Muscle of leg (tissue), 3 donors: ENCODE measurements at regions not wholly inside any gene's neighbourhood (a gene's known extent, or its start where the extent isn't known, plus 50 kb on each side); places are given as distances from the start of the nearest gene placed in this dataset.

Experiments used
- DNase-seq: peaks from one replicate; pipeline ENCODE4 v3.0.0; 2013
- H3K27ac ChIP-seq: one replicate; pipeline ENCODE4 v1.5.1; 2013; ENCODE audit warnings: mild to moderate bottlenecking, low read length, control low read depth
- H3K27me3 ChIP-seq: one replicate; pipeline ENCODE4 v1.6.1; 2013; ENCODE audit warnings: low read length; ENCODE audit not compliant: control insufficient read depth, insufficient read depth
- H3K36me3 ChIP-seq: one replicate; pipeline ENCODE4 v1.6.1; 2013; ENCODE audit warnings: low read length; ENCODE audit not compliant: control insufficient read depth, insufficient read depth
- H3K4me1 ChIP-seq: one replicate; pipeline ENCODE4 v1.6.1; 2013; ENCODE audit warnings: low read length; ENCODE audit not compliant: control insufficient read depth, insufficient read depth
- H3K4me3 ChIP-seq: one replicate; pipeline ENCODE4 v1.5.1; 2013; ENCODE audit warnings: low read length, control low read depth
- H3K9me3 ChIP-seq: replicated peaks from 2 replicates; pipeline ENCODE4 v1.6.1; 2013; ENCODE audit warnings: low read depth, low read length; ENCODE audit not compliant: control insufficient read depth
- WGBS: methylation state at CpG from one replicate; pipeline ENCODE4 v1.1.5; 2013; ENCODE audit warnings: missing lambda C conversion rate; ENCODE audit not compliant: insufficient coverage; 5-methylcytosine and 5-hydroxymethylcytosine counted together

DNA sequence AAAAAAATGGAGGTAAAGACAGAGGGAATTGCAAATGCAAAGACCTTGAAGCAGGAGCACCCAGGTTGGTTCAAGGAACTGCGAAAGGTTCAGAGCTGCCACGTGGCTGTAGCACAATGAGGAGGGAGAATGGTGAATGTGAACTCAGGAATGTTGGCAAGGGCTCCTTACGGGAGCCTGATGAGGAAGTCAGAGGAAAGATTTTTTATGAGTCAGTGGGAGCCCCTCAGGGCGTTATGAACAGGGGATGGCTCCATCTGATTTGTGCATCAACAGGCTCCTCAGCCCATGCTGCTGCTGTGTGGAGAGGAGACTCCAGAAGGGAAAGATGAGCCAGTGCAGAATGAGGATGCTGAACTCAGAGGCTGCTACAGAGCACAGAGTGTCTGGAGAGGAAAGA lies 194.4 kb downstream of the ARRDC4 start:
- H3K4me3 ChIP-seq: no peak overlapping the region
- H3K27ac ChIP-seq: no peak overlapping the region
- peak; percentile 8 for DNase-seq
- no peaks in the 10 kb centered on the region for H3K27me3 ChIP-seq
- H3K4me1 ChIP-seq: peaks cover 3% of the 10 kb centered on the region
- H3K9me3 ChIP-seq: no peaks in the 10 kb centered on the region
- H3K36me3 ChIP-seq: no peaks in the 10 kb centered on the region
- 39% methylated on average over 3 of the region's 4 CpGs for WGBS

DNA sequence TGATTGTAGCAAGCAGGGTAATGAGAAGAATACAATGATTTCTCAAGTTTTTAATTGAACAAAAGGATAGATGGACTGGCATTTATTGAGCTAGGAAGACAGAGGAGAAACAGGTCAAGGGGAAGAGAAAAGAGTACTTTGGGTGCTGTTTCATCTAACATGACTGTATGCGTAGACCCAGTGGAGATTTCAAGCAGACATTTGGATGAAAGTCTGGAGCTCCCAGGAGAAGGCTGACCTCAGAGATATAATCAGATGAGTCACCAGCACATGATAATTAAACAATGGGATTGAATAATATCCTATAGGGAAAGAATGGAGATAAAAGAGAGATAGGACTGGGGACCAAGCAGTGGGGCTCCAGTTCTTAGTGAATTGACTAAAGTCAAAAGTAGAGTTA lies 194.9 kb downstream of the ARRDC4 start:
- DNase-seq: no peak
- no peak overlapping the region for H3K27ac ChIP-seq
- H3K4me3 ChIP-seq: no peak overlapping the region
- 100% methylated on average over 1 of the region's 1 CpG for WGBS
- peaks cover 3% of the 10 kb centered on the region for H3K4me1 ChIP-seq
- H3K27me3 ChIP-seq: peaks cover 3% of the 10 kb centered on the region
- H3K9me3 ChIP-seq: no peaks in the 10 kb centered on the region
- H3K36me3 ChIP-seq: no peaks in the 10 kb centered on the region

DNA sequence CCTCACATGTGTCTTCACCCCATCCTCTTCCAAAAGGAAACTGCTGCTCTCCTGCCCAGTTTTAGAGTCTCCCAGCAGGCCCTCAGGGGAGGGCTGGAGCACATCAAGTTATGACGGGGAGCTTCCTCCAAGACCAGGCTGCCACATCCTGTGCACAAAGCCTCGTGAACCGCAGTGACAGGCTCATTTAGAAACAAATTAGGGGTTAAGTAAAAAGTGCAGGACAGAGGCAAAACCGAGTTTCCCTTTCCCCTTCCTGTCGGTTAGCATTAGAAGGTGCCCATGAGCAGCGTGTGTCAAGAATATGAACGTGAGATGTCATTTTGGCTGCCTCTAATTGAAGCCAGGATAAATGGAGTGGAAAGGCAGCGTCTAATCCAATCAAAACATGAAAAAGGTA lies 199.7 kb downstream of the ARRDC4 start:
- Histone ChIP-seq H3K4me1 (no peaks in the 10 kb centered on the region), H3K27ac (no peak overlapping the region), H3K27me3 (peaks cover 3% of the 10 kb centered on the region), H3K36me3 (no peaks in the 10 kb centered on the region), H3K4me3 (no peak overlapping the region), H3K9me3 (no peaks in the 10 kb centered on the region)
- WGBS: 14% methylated on average over 2 of the region's 8 CpGs
- DNase-seq: peak; percentile 24

DNA sequence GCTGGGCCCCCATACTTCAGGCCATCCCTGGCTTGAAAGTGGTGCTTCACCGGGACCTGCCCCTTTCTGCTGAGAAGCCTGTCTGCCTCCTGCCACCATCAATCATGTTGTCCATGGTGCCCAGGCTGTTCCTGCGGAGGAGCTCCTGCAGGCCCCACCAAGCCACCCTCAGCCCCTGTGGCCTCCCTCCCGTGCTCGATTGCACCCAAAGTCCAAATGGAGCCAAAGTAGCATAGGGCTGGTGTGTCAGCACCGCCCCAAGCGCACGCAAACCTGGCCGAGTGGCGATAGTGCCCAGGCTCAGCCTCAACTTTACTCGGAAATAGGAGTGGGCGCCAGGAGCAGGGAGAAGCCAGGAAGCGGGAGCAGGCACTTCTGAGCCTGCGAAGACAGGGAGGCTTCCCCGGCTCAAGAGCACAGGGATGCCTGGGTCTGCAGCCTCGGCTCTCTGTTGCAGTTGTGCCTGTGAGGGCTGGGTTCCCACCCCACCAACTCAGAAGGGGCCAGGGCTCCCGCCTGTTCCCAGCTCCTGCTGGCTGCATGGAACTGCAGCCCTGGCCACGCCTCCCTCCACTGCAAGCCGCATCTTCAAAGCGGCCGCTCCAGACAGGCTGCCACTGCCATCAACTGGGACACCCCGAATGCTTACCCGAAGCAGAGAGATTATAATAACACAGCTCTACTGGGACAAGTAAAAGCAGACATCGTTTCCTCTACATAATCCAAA lies 203.0 kb downstream of the ARRDC4 start:
- no peak for DNase-seq
- 67% methylated on average over 20 of the region's 23 CpGs for WGBS
- H3K27me3 ChIP-seq: peaks cover 3% of the 10 kb centered on the region

DNA sequence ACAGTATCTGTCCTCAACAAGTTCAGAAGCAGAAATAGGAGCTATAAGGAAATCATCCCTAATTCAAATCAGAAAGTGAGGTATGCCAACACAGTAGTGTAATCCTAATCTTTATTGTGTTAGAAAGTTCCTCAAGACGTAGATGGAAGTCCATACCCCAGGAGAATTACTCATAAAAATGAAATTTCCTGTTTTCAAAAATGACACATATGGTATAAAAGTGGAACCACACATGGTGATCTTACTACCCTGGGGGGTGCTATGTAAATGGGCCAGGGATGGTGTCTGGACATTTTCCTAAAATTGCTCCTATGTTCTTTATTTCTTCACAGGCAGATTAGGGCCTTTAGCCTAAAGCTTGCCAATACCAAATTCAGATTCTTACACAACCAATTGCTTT lies 204.1 kb downstream of the ARRDC4 start:
- H3K4me1 ChIP-seq: no peaks in the 10 kb centered on the region
- no peak overlapping the region for H3K27ac ChIP-seq
- no peak overlapping the region for H3K4me3 ChIP-seq
- no CpG with 5 or more reads among the region's 1 CpG for WGBS
- H3K27me3 ChIP-seq: peaks cover 3% of the 10 kb centered on the region
- DNase-seq: no peak
- no peaks in the 10 kb centered on the region for H3K36me3 ChIP-seq
- H3K9me3 ChIP-seq: no peaks in the 10 kb centered on the region

More for the DNA sequence above, 203.0 kb downstream of the ARRDC4 start:
- Histone ChIP-seq H3K4me1 (no peaks in the 10 kb centered on the region), H3K36me3 (no peaks in the 10 kb centered on the region), H3K9me3 (no peaks in the 10 kb centered on the region), H3K27ac (no peak overlapping the region), H3K4me3 (no peak overlapping the region)

DNA sequence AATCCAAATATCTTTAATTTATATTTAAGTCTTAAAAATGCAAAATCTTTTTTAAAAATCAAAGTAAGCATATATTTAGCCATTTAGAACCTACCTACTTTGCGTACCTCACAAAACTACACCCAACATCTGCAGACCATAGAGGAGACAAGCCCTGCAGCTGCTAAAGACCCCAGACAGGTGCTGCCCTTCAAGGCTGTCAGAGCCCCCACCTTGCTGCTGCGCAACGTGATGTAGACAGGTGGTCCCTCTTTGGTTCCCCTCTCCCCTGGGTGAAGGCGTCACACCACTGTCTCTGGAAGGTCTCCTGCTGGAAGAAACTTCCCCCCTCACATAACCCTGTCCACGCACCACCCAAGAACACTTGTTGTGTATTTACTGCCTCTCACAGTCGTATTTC lies 204.5 kb downstream of the ARRDC4 start:
- peaks cover 3% of the 10 kb centered on the region for H3K27me3 ChIP-seq
- 70% methylated on average over 3 of the region's 6 CpGs for WGBS

DNA sequence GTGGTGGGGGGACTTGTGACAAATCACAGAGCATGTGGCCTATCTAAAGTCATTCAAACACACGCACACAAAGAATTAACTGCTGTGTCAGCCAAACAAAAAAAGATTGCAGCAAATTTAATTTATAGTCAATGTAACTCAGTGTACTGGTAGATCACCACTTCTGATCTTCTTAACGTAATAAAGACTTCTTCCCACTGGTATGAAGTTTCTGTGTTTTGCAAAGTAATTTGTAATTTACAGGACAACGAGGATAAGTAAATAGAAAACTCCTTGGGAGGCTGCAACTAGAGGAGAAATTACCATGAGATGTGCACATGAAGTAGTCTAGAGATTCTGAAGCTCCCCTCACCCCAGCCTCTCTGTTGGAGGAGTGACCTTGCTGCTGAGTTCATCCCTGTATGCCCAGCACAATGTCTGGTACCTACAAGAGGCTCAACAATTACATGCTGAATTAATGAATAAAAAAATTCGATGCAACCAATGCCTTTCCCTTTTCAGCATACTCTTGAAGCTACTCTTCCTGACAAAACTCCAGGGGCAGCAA lies 207.3 kb downstream of the ARRDC4 start:
- no peak overlapping the region for H3K27ac ChIP-seq
- no peaks in the 10 kb centered on the region for H3K36me3 ChIP-seq
- H3K27me3 ChIP-seq: no peaks in the 10 kb centered on the region
- no peaks in the 10 kb centered on the region for H3K9me3 ChIP-seq
- 57% methylated on average over 1 of the region's 4 CpGs for WGBS
- no peak overlapping the region for H3K4me3 ChIP-seq
- no peaks in the 10 kb centered on the region for H3K4me1 ChIP-seq
- DNase-seq: no peak

More for the DNA sequence above, 204.5 kb downstream of the ARRDC4 start:
- no peak for DNase-seq
- H3K27ac ChIP-seq: no peak overlapping the region
- no peaks in the 10 kb centered on the region for H3K4me1 ChIP-seq
- H3K4me3 ChIP-seq: no peak overlapping the region
- H3K9me3 ChIP-seq: no peaks in the 10 kb centered on the region
- H3K36me3 ChIP-seq: no peaks in the 10 kb centered on the region

DNA sequence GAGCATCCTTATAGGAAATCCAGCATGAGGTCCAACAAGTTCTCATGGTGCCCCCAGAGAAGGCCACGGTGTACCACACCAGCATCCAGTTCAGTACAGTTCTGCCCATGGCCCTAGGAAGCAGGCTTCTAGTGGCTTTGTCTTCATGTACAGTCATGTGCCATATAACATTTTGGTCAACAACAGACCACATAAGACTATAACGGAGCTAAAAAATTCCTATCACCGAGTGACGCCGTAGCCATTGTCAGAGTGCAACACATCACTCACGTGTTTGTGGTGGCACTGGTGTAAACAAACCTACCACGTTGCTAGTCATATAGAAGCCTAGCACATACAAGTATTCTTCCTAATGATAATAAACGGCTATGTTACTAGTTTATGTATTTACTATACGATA lies 209.0 kb downstream of the ARRDC4 start:
- no peak for DNase-seq
- Histone ChIP-seq H3K27me3 (no peaks in the 10 kb centered on the region), H3K9me3 (no peaks in the 10 kb centered on the region), H3K27ac (no peak overlapping the region), H3K4me3 (no peak overlapping the region), H3K36me3 (no peaks in the 10 kb centered on the region), H3K4me1 (no peaks in the 10 kb centered on the region)
- 87% methylated on average over 3 of the region's 9 CpGs for WGBS

DNA sequence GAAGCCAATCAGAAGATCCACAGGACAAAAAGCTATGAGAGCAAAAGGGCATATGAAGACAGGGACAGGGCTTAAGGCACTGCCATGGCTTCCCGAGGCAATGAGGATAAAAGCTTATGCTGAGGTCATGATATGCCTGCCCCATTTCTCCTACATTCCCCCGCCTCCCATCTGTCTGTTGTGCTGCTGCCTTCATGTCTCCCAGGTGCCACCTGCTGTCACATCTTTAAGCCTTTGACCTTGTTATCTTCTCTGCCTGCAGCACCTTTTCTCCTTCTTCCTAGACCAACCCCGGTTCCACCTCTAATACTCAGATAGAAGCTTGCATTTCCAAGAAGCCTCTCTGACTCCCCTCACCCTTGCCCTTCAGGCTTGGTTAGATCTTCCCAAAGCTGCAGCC lies 213.8 kb downstream of the ARRDC4 start:
- Histone ChIP-seq H3K9me3 (no peaks in the 10 kb centered on the region), H3K27me3 (peaks cover 5% of the 10 kb centered on the region), H3K36me3 (no peaks in the 10 kb centered on the region), H3K4me1 (no peaks in the 10 kb centered on the region), H3K4me3 (no peak overlapping the region), H3K27ac (no peak overlapping the region)
- DNase-seq: no peak
- WGBS: 10% methylated on average over 3 of the region's 3 CpGs

DNA sequence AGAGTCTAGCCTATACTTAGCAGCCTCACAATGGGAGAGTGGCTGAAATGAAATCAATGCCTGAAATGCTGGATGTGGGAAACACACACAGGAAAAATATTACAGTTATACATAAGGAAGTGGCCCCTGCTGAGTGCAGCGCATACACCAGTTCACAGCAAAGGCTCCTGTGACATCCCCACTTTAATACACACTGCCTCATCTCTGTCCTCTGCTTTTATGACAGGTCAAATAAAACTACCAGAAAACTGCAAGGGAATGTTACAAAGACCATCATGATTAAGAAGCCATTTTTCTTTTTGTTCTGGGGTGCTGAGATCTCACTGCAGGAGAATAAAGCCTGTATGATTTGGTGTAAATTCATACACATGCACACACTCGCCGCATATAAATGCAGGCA lies 214.3 kb downstream of the ARRDC4 start:
- WGBS: no CpG with 5 or more reads among the region's 3 CpGs
- H3K9me3 ChIP-seq: no peaks in the 10 kb centered on the region
- H3K36me3 ChIP-seq: no peaks in the 10 kb centered on the region
- H3K4me1 ChIP-seq: no peaks in the 10 kb centered on the region
- peaks cover 5% of the 10 kb centered on the region for H3K27me3 ChIP-seq
- no peak overlapping the region for H3K27ac ChIP-seq
- DNase-seq: no peak
- no peak overlapping the region for H3K4me3 ChIP-seq
